PC-3 (cell line): ENCODE measurements at regions not wholly inside any gene's neighbourhood (a gene's known extent, or its start where the extent isn't known, plus 50 kb on each side); places are given as distances from the start of the nearest gene placed in this dataset.

Experiments used
- ATAC-seq: fragments of 200-7000 bp; cut with Tn5 transposase; 2 replicates; pipeline ENCODE4 v1.9.1; 2020; ENCODE audit warnings: mild to moderate bottlenecking, moderate library complexity
- BruUV-seq: library from RNA; stranded (reverse); fragments of 400-500 nt; replicated peaks from 2 replicates; lab custom pipeline; 2021; lab: Mats Ljungman, UMichigan
- CTCF ChIA-PET: fragments of 300-600 bp; sonication (Branson Sonifier 250); formaldehyde crosslinking; loops from one replicate; lab custom pipeline; 2022; ENCODE audit warnings: antibody characterized with exemption; lab: Charles Lee
- POLR2A ChIA-PET: fragments of 300-600 bp; sonication (Branson Sonifier 250); formaldehyde crosslinking; loops from one replicate; lab custom pipeline; 2022; ENCODE audit warnings: antibody characterized with exemption; ENCODE audit not compliant: unreplicated experiment; lab: Charles Lee
- DNase-seq: peaks from one replicate; pipeline ENCODE4 v3.0.0-alpha.2; 2015
- H2AFZ ChIP-seq: fragments of 300-600 bp; sonication (generic); 2 replicates; pipeline ENCODE4 v1.6.0; 2016; ENCODE audit warnings: antibody characterized with exemption, low read length
- H3F3A ChIP-seq: fragments of 300-600 bp; sonication (generic); one replicate; pipeline ENCODE4 v1.6.0; 2017; ENCODE audit warnings: antibody characterized with exemption, low read length, control low read depth, mild to moderate bottlenecking; ENCODE audit not compliant: unreplicated experiment
- H3K27ac ChIP-seq: fragments of 300-600 bp; sonication (generic); 2 replicates; pipeline ENCODE4 v1.5.1; 2016; ENCODE audit warnings: mild to moderate bottlenecking, low read length
- H3K27me3 ChIP-seq: fragments of 300-600 bp; sonication (generic); 2 replicates; pipeline ENCODE4 v1.6.1; 2016; ENCODE audit warnings: low read length, mixed read lengths
- H3K36me3 ChIP-seq: fragments of 300-600 bp; sonication (generic); 2 replicates; pipeline ENCODE4 v1.6.1; 2016; ENCODE audit warnings: low read depth, mixed run types, low read length, mixed read lengths
- H3K4me1 ChIP-seq: fragments of 300-600 bp; sonication (generic); 2 replicates; pipeline ENCODE4 v1.5.1; 2016; ENCODE audit warnings: low read length; ENCODE audit not compliant: insufficient read depth
- H3K4me2 ChIP-seq: fragments of 300-600 bp; sonication (generic); 2 replicates; pipeline ENCODE4 v1.6.0; 2016; ENCODE audit warnings: low read length
- H3K4me3 ChIP-seq: fragments of 300-600 bp; sonication (generic); 2 replicates; pipeline ENCODE4 v1.5.1; 2016; ENCODE audit warnings: mild to moderate bottlenecking, low read length, mixed read lengths
- H3K79me2 ChIP-seq: fragments of 300-600 bp; sonication (generic); 2 replicates; pipeline ENCODE4 v1.6.1; 2017; ENCODE audit warnings: low read length, mixed read lengths
- H3K9ac ChIP-seq: fragments of 300-600 bp; sonication (generic); 2 replicates; pipeline ENCODE4 v1.6.0; 2016; ENCODE audit warnings: mild to moderate bottlenecking, low read length
- H3K9me2 ChIP-seq: fragments of 300-600 bp; sonication (generic); replicated peaks from 2 replicates; pipeline ENCODE4 v1.6.1; 2016; ENCODE audit warnings: mixed run types, low read length, mixed read lengths
- H3K9me3 ChIP-seq: fragments of 300-600 bp; sonication (generic); 2 replicates; pipeline ENCODE4 v1.6.1; 2016; ENCODE audit warnings: low read length, mixed read lengths
- H4K20me1 ChIP-seq: fragments of 300-600 bp; sonication (generic); 2 replicates; pipeline ENCODE4 v1.6.1; 2016; ENCODE audit warnings: low read length, mixed read lengths
- EZH2 ChIP-seq: fragments of 300-600 bp; sonication (generic); IDR thresholded peaks from one replicate; pipeline ENCODE4 v1.6.1; 2017; ENCODE audit warnings: antibody characterized with exemption, mild to moderate bottlenecking, low read length; ENCODE audit not compliant: unreplicated experiment
- EZH2phosphoT487 ChIP-seq: fragments of 300-600 bp; sonication (generic); IDR thresholded peaks from 2 replicates; pipeline ENCODE4 v1.6.1; 2018; ENCODE audit warnings: mild to moderate bottlenecking, antibody characterized with exemption, low read length, borderline replicate concordance
- intact Hi-C: fragments of 100-400 bp; cut with micrococcal nuclease; formaldehyde crosslinking; loops from 2 replicates; pipeline ENCODE4 v1.9.0; 2023
- TF ChIP-seq, protein P1 (sequence below): fragments of 300-600 bp; sonication (generic); conservative IDR thresholded peaks from 2 replicates; pipeline ENCODE4 v1.5.1; 2017; ENCODE audit warnings: antibody characterized with exemption, low read depth, mild to moderate bottlenecking, low read length

DNA sequence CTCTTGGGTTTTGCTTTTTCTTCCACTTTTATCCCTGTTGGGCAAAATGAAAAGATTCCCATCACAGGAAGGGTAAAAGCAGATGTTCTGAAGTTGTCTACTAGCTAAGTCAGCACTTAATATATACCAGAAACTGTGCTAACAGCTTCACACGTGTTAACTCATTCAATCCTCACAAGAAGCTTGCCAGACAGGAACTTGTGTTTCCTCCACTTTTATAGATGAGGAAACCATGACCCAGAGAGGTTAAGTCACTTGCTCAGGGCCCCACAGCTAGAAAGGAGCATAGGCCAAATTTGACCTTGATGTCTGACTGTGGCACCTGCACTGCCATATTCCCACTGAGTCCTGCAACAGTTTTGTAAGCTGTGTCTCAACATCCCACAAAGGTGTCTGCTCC, 76.8 kb upstream of the EPC2 start:
- ChIA-PET CTCF (no interaction called here), POLR2A (no interaction called here)
- Histone ChIP-seq H2AFZ (no peak overlapping the region), H3K4me1 (no peaks in the 10 kb centered on the region), H3K9me3 (no peaks in the 10 kb centered on the region), H3F3A (no peaks in the 10 kb centered on the region), H3K27ac (no peak overlapping the region), H3K36me3 (no peaks in the 10 kb centered on the region), H3K79me2 (no peaks in the 10 kb centered on the region), H3K4me3 (no peak overlapping the region), H3K9me2 (no peaks in the 10 kb centered on the region), H3K27me3 (peaks cover 23% of the 10 kb centered on the region), H3K4me2 (no peak overlapping the region), H4K20me1 (no peaks in the 10 kb centered on the region), H3K9ac (no peak overlapping the region)
- no TSS peak for BruUV-seq
- intact Hi-C loops: loop anchor here (5.0 kb wide), 1 partner anchor 400 kb away; no protein-coding TSS in a partner anchor
- TF ChIP-seq, protein P1, sequence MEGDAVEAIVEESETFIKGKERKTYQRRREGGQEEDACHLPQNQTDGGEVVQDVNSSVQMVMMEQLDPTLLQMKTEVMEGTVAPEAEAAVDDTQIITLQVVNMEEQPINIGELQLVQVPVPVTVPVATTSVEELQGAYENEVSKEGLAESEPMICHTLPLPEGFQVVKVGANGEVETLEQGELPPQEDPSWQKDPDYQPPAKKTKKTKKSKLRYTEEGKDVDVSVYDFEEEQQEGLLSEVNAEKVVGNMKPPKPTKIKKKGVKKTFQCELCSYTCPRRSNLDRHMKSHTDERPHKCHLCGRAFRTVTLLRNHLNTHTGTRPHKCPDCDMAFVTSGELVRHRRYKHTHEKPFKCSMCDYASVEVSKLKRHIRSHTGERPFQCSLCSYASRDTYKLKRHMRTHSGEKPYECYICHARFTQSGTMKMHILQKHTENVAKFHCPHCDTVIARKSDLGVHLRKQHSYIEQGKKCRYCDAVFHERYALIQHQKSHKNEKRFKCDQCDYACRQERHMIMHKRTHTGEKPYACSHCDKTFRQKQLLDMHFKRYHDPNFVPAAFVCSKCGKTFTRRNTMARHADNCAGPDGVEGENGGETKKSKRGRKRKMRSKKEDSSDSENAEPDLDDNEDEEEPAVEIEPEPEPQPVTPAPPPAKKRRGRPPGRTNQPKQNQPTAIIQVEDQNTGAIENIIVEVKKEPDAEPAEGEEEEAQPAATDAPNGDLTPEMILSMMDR: no peak
- TF ChIP-seq EZH2 (no peak), EZH2phosphoT487 (no peak)
- no peak for ATAC-seq
- no peak for DNase-seq

DNA sequence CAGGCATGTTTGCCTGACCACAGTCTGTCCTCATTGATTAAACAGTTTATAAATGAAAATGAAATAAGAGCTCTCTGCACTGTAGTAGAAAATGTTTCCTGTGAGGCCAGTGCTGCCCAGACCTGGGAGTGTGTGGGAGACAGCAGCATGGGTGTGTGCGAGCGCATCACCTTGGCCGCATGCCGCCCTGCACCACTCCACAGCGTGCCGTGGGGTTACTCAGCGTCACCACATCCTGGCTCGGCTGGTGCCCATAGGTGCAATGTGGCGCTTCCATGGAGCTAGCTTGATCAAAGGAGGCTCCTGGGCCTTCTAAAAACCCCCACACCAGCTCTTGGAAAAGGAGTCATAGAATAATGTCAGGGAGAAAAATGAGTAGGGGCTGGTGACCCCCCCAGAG, 76.0 kb upstream of the EPC2 start:
- intact Hi-C loops: loop anchor here (5.0 kb wide), 1 partner anchor 399 kb away; no protein-coding TSS in a partner anchor
- ATAC-seq: no peak
- TF ChIP-seq EZH2phosphoT487: no peak
- TF ChIP-seq, protein P1: no peak
- no peak for TF ChIP-seq EZH2

DNA sequence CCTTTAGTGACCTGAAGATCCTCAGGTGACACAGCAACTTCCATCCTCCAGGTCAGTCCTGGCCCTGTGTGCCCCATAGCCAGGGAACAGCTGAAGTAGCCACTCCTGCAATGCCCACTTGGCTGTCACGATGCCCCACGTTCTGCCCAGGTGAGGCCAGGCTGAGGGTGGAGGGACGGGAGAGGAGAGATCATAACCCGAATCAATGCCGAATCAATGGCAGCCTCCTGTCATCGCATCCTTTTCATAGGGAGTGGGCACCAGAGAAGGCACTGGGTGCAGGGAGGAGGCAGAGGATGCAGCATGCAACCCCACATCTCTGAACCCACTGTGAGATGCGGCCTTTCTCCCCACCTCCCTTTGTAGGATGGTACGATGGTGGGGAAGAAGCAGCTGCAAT, 75.3 kb upstream of the EPC2 start:
- no peaks in the 10 kb centered on the region for H3K4me1 ChIP-seq
- no peaks in the 10 kb centered on the region for H3K79me2 ChIP-seq
- H3F3A ChIP-seq: no peaks in the 10 kb centered on the region
- no peaks in the 10 kb centered on the region for H3K36me3 ChIP-seq
- no peak overlapping the region for H3K4me2 ChIP-seq
- DNase-seq (no peak), ATAC-seq (no peak)
- no peaks in the 10 kb centered on the region for H4K20me1 ChIP-seq
- H3K9ac ChIP-seq: no peak overlapping the region
- no peaks in the 10 kb centered on the region for H3K9me2 ChIP-seq
- ChIA-PET POLR2A (no interaction called here), CTCF (no interaction called here)
- no TSS peak for BruUV-seq
- H3K27me3 ChIP-seq: peaks cover 23% of the 10 kb centered on the region
- H2AFZ ChIP-seq: no peak overlapping the region
- intact Hi-C loops: loop anchor here (5.0 kb wide), 1 partner anchor 398 kb away; no protein-coding TSS in a partner anchor
- TF ChIP-seq EZH2phosphoT487 (no peak), EZH2 (no peak)
- TF ChIP-seq, protein P1: no peak
- H3K4me3 ChIP-seq: no peak overlapping the region
- H3K27ac ChIP-seq: no peak overlapping the region
- H3K9me3 ChIP-seq: no peaks in the 10 kb centered on the region

More for the DNA sequence above, 76.0 kb upstream of the EPC2 start:
- H3K4me2 ChIP-seq: no peak overlapping the region
- H4K20me1 ChIP-seq: no peaks in the 10 kb centered on the region
- no peaks in the 10 kb centered on the region for H3K79me2 ChIP-seq
- CTCF ChIA-PET: no interaction called here
- no peaks in the 10 kb centered on the region for H3K4me1 ChIP-seq
- no peaks in the 10 kb centered on the region for H3K9me2 ChIP-seq
- H3K9me3 ChIP-seq: no peaks in the 10 kb centered on the region
- peaks cover 23% of the 10 kb centered on the region for H3K27me3 ChIP-seq
- H3K27ac ChIP-seq: no peak overlapping the region
- DNase-seq: no peak
- no peak overlapping the region for H3K4me3 ChIP-seq
- H3K9ac ChIP-seq: no peak overlapping the region
- no peaks in the 10 kb centered on the region for H3K36me3 ChIP-seq
- no peak overlapping the region for H2AFZ ChIP-seq
- H3F3A ChIP-seq: no peaks in the 10 kb centered on the region
- POLR2A ChIA-PET: no interaction called here
- no TSS peak for BruUV-seq
